Activated CD4-positive, alpha-beta T cell treated with anti-CD3 and anti-CD28 coated beads, Interleukin-2, amount 10 ng/mL, durations not matched to agents 24 days and 14 days (primary cell): ENCODE measurements at regions not wholly inside any gene's neighbourhood (a gene's known extent, or its start where the extent isn't known, plus 50 kb on each side); places are given as distances from the start of the nearest gene placed in this dataset.
"Not testable (repeated sequence)": the region's sequence is repeated elsewhere in the genome, so short reads cannot be mapped to it uniquely, and the experiment has no call there.

ENCODE experiments used
- DNase-seq: peaks from one replicate; pipeline ENCODE4 v3.0.0; 2022
- H3K27ac Mint-ChIP-seq: one replicate; pipeline ENCODE4 v1.8.0; 2022; ENCODE audit warnings: mild to moderate bottlenecking, mixed read lengths
- H3K27me3 Mint-ChIP-seq: one replicate; pipeline ENCODE4 v1.8.0; 2022; ENCODE audit warnings: mixed read lengths
- H3K36me3 Mint-ChIP-seq: one replicate; pipeline ENCODE4 v1.8.0; 2022; ENCODE audit warnings: low read depth, mild to moderate bottlenecking, mixed read lengths
- H3K4me1 Mint-ChIP-seq: one replicate; pipeline ENCODE4 v1.8.0; 2021; ENCODE audit warnings: mixed read lengths
- H3K4me3 Mint-ChIP-seq: one replicate; pipeline ENCODE4 v1.8.0; 2022; ENCODE audit warnings: mild to moderate bottlenecking, moderate library complexity, mixed read lengths
- H3K9me3 Mint-ChIP-seq: one replicate; pipeline ENCODE4 v1.8.0; 2021; ENCODE audit warnings: mixed read lengths
- intact Hi-C: fragments of 100-400 bp; cut with micrococcal nuclease; formaldehyde crosslinking; loops from one replicate; pipeline ENCODE4 v1.15.1; 2023

GRCh38 chr4:82301390-82301789 is 72.4 kb downstream of the HNRNPD start:
- H3K27me3 Mint-ChIP-seq = peaks cover 15% of the 10 kb centered on the region
- H3K4me3 Mint-ChIP-seq, intact Hi-C loops: not testable (repeated sequence)

GRCh38 chr4:82293304-82293703 is 80.5 kb downstream of the HNRNPD start:
- peaks cover 8% of the 10 kb centered on the region for H3K4me1 Mint-ChIP-seq
- H3K27me3 Mint-ChIP-seq = peaks cover 18% of the 10 kb centered on the region
- no peak overlapping the region for H3K27ac Mint-ChIP-seq
- no peak overlapping the region for H3K4me3 Mint-ChIP-seq
- no peaks in the 10 kb centered on the region for H3K36me3 Mint-ChIP-seq
- no peaks in the 10 kb centered on the region for H3K9me3 Mint-ChIP-seq
- intact Hi-C loops = no loop called here
- DNase-seq = peak; percentile 79

More at GRCh38 chr4:82301390-82301789, 72.4 kb downstream of the HNRNPD start:
- H3K36me3 Mint-ChIP-seq, DNase-seq, H3K4me1 Mint-ChIP-seq, H3K9me3 Mint-ChIP-seq, H3K27ac Mint-ChIP-seq: not testable (repeated sequence)

- intact Hi-C loops = loop anchor here (5.0 to 10.0 kb wide), 2 partner anchors 747 to 880 kb away; partner anchors contain the start of gene COPS4
- no peak overlapping the region for H3K4me3 Mint-ChIP-seq
- H3K9me3 Mint-ChIP-seq = no peaks in the 10 kb centered on the region
- DNase-seq = no peak
- peaks cover 14% of the 10 kb centered on the region for H3K4me1 Mint-ChIP-seq
- no peak overlapping the region for H3K27ac Mint-ChIP-seq
- no peaks in the 10 kb centered on the region for H3K36me3 Mint-ChIP-seq
- H3K27me3 Mint-ChIP-seq = peaks cover 26% of the 10 kb centered on the region
Observed at GRCh38 chr4:82287720-82288119, 86.1 kb downstream of the HNRNPD start.

GRCh38 chr4:82284858-82285805 is 88.7 kb downstream of the HNRNPD start:
- peaks cover 12% of the 10 kb centered on the region for H3K4me1 Mint-ChIP-seq
- H3K27me3 Mint-ChIP-seq = peaks cover 27% of the 10 kb centered on the region
- H3K36me3 Mint-ChIP-seq = no peaks in the 10 kb centered on the region
- H3K9me3 Mint-ChIP-seq = no peaks in the 10 kb centered on the region
- peak overlapping the region; percentile 72 for H3K4me3 Mint-ChIP-seq
- peak; percentile 100 for DNase-seq
- intact Hi-C loops = loop anchor here (1.0 to 10.0 kb wide), 6 partner anchors 68 to 878 kb away; partner anchors contain the start of genes COPS4 and HNRNPD
- peak overlapping the region; percentile 48 for H3K27ac Mint-ChIP-seq

- H3K4me3 Mint-ChIP-seq = peak overlapping the region; percentile 72
- H3K4me1 Mint-ChIP-seq = peaks cover 12% of the 10 kb centered on the region
- no peaks in the 10 kb centered on the region for H3K9me3 Mint-ChIP-seq
- H3K27me3 Mint-ChIP-seq = peaks cover 27% of the 10 kb centered on the region
- H3K27ac Mint-ChIP-seq = no peak overlapping the region
- no peaks in the 10 kb centered on the region for H3K36me3 Mint-ChIP-seq
- intact Hi-C loops = loop anchor here (2.0 to 10.0 kb wide), 2 partner anchors 68 to 750 kb away; partner anchors contain the start of gene COPS4
- DNase-seq = peak; percentile 59
Observed at GRCh38 chr4:82284475-82284857, 89.3 kb downstream of the HNRNPD start.

GRCh38 chr4:82282875-82283274 is 90.9 kb downstream of the HNRNPD start:
- intact Hi-C loops = loop anchor here (10.0 kb wide), 1 partner anchor 752 kb away; the partner anchor contains the start of gene COPS4
- Mint-ChIP-seq H3K27ac (no peak overlapping the region), H3K36me3 (no peaks in the 10 kb centered on the region), H3K9me3 (no peaks in the 10 kb centered on the region), H3K4me3 (no peak overlapping the region), H3K27me3 (peaks cover 35% of the 10 kb centered on the region), H3K4me1 (peaks cover 12% of the 10 kb centered on the region)
- no peak for DNase-seq

- H3K27ac Mint-ChIP-seq, H3K36me3 Mint-ChIP-seq, H3K9me3 Mint-ChIP-seq, H3K4me1 Mint-ChIP-seq, intact Hi-C loops, H3K4me3 Mint-ChIP-seq, DNase-seq: not testable (repeated sequence)
- H3K27me3 Mint-ChIP-seq = peaks cover 49% of the 10 kb centered on the region
Observed at GRCh38 chr4:82279550-82279949, 94.2 kb downstream of the HNRNPD start.

GRCh38 chr4:82276332-82276640 is 97.5 kb downstream of the HNRNPD start:
- Mint-ChIP-seq H3K4me1 (peaks cover 5% of the 10 kb centered on the region), H3K27ac (no peak overlapping the region), H3K27me3 (peaks cover 37% of the 10 kb centered on the region), H3K36me3 (no peaks in the 10 kb centered on the region), H3K4me3 (no peak overlapping the region), H3K9me3 (no peaks in the 10 kb centered on the region)
- intact Hi-C loops = no loop called here
- DNase-seq = no peak

GRCh38 chr4:82275431-82276331 is 98.1 kb downstream of the HNRNPD start:
- no peak for DNase-seq
- intact Hi-C loops = no loop called here
- Mint-ChIP-seq H3K27ac (no peak overlapping the region), H3K27me3 (peaks cover 36% of the 10 kb centered on the region), H3K36me3 (no peaks in the 10 kb centered on the region), H3K4me1 (peaks cover 5% of the 10 kb centered on the region), H3K9me3 (no peaks in the 10 kb centered on the region), H3K4me3 (no peak overlapping the region)

- H3K9me3 Mint-ChIP-seq, H3K36me3 Mint-ChIP-seq, H3K4me3 Mint-ChIP-seq, DNase-seq, intact Hi-C loops, H3K4me1 Mint-ChIP-seq: not testable (repeated sequence)
- Mint-ChIP-seq H3K27ac (peak overlapping the region; percentile 39), H3K27me3 (peaks cover 36% of the 10 kb centered on the region)
Observed at GRCh38 chr4:82274700-82275099, 99.1 kb downstream of the HNRNPD start.

GRCh38 chr4:82272523-82272922 is 101.3 kb downstream of the HNRNPD start:
- DNase-seq, H3K4me3 Mint-ChIP-seq, H3K36me3 Mint-ChIP-seq, intact Hi-C loops, H3K9me3 Mint-ChIP-seq, H3K27ac Mint-ChIP-seq: not testable (repeated sequence)
- peaks cover 24% of the 10 kb centered on the region for H3K27me3 Mint-ChIP-seq
- peaks cover 15% of the 10 kb centered on the region for H3K4me1 Mint-ChIP-seq

GRCh38 chr4:82271915-82272480 is 101.8 kb downstream of the HNRNPD start:
- H3K4me3 Mint-ChIP-seq, H3K27ac Mint-ChIP-seq, intact Hi-C loops, H3K36me3 Mint-ChIP-seq, H3K9me3 Mint-ChIP-seq: not testable (repeated sequence)
- H3K27me3 Mint-ChIP-seq = peaks cover 20% of the 10 kb centered on the region
- DNase-seq = peak; percentile 64
- peaks cover 15% of the 10 kb centered on the region for H3K4me1 Mint-ChIP-seq

GRCh38 chr4:82268826-82269193 is 105.0 kb downstream of the HNRNPD start:
- no peaks in the 10 kb centered on the region for H3K9me3 Mint-ChIP-seq
- no peak overlapping the region for H3K4me3 Mint-ChIP-seq
- H3K4me1 Mint-ChIP-seq = peaks cover 11% of the 10 kb centered on the region
- intact Hi-C loops = loop anchor here (1.0 to 5.0 kb wide), 3 partner anchors 468 to 863 kb away; no protein-coding TSS in a partner anchor
- peaks cover 15% of the 10 kb centered on the region for H3K27me3 Mint-ChIP-seq
- H3K27ac Mint-ChIP-seq = no peak overlapping the region
- H3K36me3 Mint-ChIP-seq = no peaks in the 10 kb centered on the region
- no peak for DNase-seq
